A673 (cell line): ENCODE measurements at regions not wholly inside any gene's neighbourhood (a gene's known extent, or its start where the extent isn't known, plus 50 kb on each side); places are given as distances from the start of the nearest gene placed in this dataset.
A peak's percentile ranks its signal among the peaks of the same experiment; 100 is the strongest.

Source experiments
- BruUV-seq: library from RNA; stranded (reverse); fragments of 400-500 nt; replicated peaks from 2 replicates; lab custom pipeline; 2021; lab: Mats Ljungman, UMichigan
- CTCF ChIA-PET: fragments of 300-600 bp; sonication (Branson Sonifier 250); formaldehyde crosslinking; loops from one replicate; lab custom pipeline; 2022; ENCODE audit warnings: antibody characterized with exemption; lab: Charles Lee
- POLR2A ChIA-PET: fragments of 300-600 bp; sonication (Branson Sonifier 250); formaldehyde crosslinking; loops from one replicate; lab custom pipeline; 2022; ENCODE audit warnings: antibody characterized with exemption; ENCODE audit not compliant: low non-redundant PET; lab: Charles Lee
- DNase-seq: peaks from one replicate; pipeline ENCODE4 v3.0.0-alpha.2; 2015; ENCODE audit warnings: low spot score
- H3K27ac ChIP-seq: fragments of 200-600 bp; sonication (generic); 2 replicates; pipeline ENCODE4 v1.5.1; 2016; ENCODE audit warnings: mixed run types, low read depth, mild to moderate bottlenecking, mixed read lengths, antibody characterized with exemption, low read length; ENCODE audit not compliant: poor library complexity, severe bottlenecking
- H3K27me3 ChIP-seq: fragments of 200-600 bp; sonication (generic); replicated peaks from 2 replicates; pipeline ENCODE4 v1.6.1; 2017; ENCODE audit warnings: mixed run types, low read depth, mild to moderate bottlenecking, mixed read lengths, antibody characterized with exemption, low read length; ENCODE audit not compliant: insufficient read depth, poor library complexity
- H3K36me3 ChIP-seq: fragments of 200-600 bp; sonication (generic); 2 replicates; pipeline ENCODE4 v1.6.1; 2016; ENCODE audit warnings: mixed run types, mild to moderate bottlenecking, mixed read lengths, antibody characterized with exemption, low read length; ENCODE audit not compliant: insufficient read depth, poor library complexity, severe bottlenecking
- H3K4me1 ChIP-seq: fragments of 200-600 bp; sonication (generic); 2 replicates; pipeline ENCODE4 v1.6.1; 2017; ENCODE audit warnings: mixed run types, mild to moderate bottlenecking, mixed read lengths, antibody characterized with exemption, low read length; ENCODE audit not compliant: insufficient read depth, poor library complexity, severe bottlenecking
- H3K4me3 ChIP-seq: fragments of 200-600 bp; sonication (generic); 2 replicates; pipeline ENCODE4 v1.5.1; 2016; ENCODE audit warnings: low read depth, mixed run types, mild to moderate bottlenecking, mixed read lengths, low read length; ENCODE audit not compliant: poor library complexity, severe bottlenecking
- H3K9me3 ChIP-seq: fragments of 200-600 bp; sonication (generic); 2 replicates; pipeline ENCODE4 v1.6.1; 2016; ENCODE audit warnings: mixed run types, low read depth, mild to moderate bottlenecking, mixed read lengths, antibody characterized with exemption, low read length; ENCODE audit not compliant: poor library complexity, severe bottlenecking
- CTCF ChIP-seq: fragments of 300-800, 200-600 bp; sonication (generic); conservative IDR thresholded peaks from 2 replicates; pipeline ENCODE4 v1.5.1; 2017; ENCODE audit warnings: low read depth, mild to moderate bottlenecking, antibody characterized with exemption, low read length, moderate library complexity, mixed read lengths
- EZH2 ChIP-seq: fragments of 200-600 bp; sonication (generic); IDR thresholded peaks from 2 replicates; pipeline ENCODE4 v1.6.1; 2017; ENCODE audit warnings: borderline replicate concordance, low read depth, mild to moderate bottlenecking, mixed read lengths, antibody characterized with exemption, low read length; ENCODE audit not compliant: poor library complexity, severe bottlenecking
- intact Hi-C: fragments of 100-400 bp; cut with micrococcal nuclease; formaldehyde crosslinking; loops from one replicate; pipeline ENCODE4 v1.10.0; 2022; ENCODE audit not compliant: unreplicated experiment

- H3K27me3 ChIP-seq: no peaks in the 10 kb centered on the region
- CTCF ChIA-PET: no interaction called here
- BruUV-seq: no TSS peak
- H3K36me3 ChIP-seq: no peaks in the 10 kb centered on the region
- H3K9me3 ChIP-seq: no peaks in the 10 kb centered on the region
- TF ChIP-seq EZH2: no peak
- no peak for TF ChIP-seq CTCF
- no peak overlapping the region for H3K27ac ChIP-seq
- POLR2A ChIA-PET: no interaction called here
- H3K4me1 ChIP-seq: no peaks in the 10 kb centered on the region
- intact Hi-C loops: no loop called here
- no peak for DNase-seq
- no peak overlapping the region for H3K4me3 ChIP-seq
Observed at GRCh38 chr12:18967814-18968213, 161.7 kb upstream of the PLEKHA5 start.

DNA sequence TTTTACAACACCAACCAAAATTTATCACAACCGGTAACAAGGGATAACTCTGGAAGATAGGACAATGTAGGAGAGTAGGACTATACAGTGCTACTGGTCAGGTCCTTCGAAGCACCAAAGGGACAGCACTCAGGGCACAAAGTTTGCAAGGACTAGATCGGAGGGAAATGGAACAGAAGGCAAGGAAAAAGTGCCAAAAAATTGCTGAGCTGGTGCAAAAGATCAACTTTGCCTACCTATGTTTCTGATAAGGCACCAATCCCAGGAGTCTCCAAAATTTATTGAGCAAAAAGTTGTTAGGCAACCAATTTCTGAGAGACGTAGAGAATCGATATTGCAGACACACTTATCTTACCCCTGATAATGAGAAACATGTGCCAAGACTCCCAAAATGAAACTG, 160.0 kb upstream of the PLEKHA5 start:
- no peak overlapping the region for H3K4me3 ChIP-seq
- POLR2A ChIA-PET: no interaction called here
- intact Hi-C loops: no loop called here
- no peak for DNase-seq
- H3K4me1 ChIP-seq: no peaks in the 10 kb centered on the region
- no peaks in the 10 kb centered on the region for H3K27me3 ChIP-seq
- BruUV-seq: no TSS peak
- no peaks in the 10 kb centered on the region for H3K9me3 ChIP-seq
- H3K36me3 ChIP-seq: no peaks in the 10 kb centered on the region
- CTCF ChIA-PET: no interaction called here
- H3K27ac ChIP-seq: no peak overlapping the region
- TF ChIP-seq EZH2 (no peak), CTCF (no peak)

GRCh38 chr12:18970603-18971002, 158.9 kb upstream of the PLEKHA5 start:
- Histone ChIP-seq H3K36me3 (no peaks in the 10 kb centered on the region), H3K4me1 (no peaks in the 10 kb centered on the region), H3K4me3 (no peak overlapping the region), H3K27ac (no peak overlapping the region), H3K27me3 (no peaks in the 10 kb centered on the region), H3K9me3 (no peaks in the 10 kb centered on the region)
- POLR2A ChIA-PET: no interaction called here
- intact Hi-C loops: no loop called here
- CTCF ChIA-PET: no interaction called here
- no TSS peak for BruUV-seq
- DNase-seq: peak; percentile 18
- no peak for TF ChIP-seq CTCF
- TF ChIP-seq EZH2: no peak
